Caki2 (cell line): ENCODE measurements at regions not wholly inside any gene's neighbourhood (a gene's known extent, or its start where the extent isn't known, plus 50 kb on each side); places are given as distances from the start of the nearest gene placed in this dataset.
"Not testable (repeated sequence)": the region's sequence is repeated elsewhere in the genome, so short reads cannot be mapped to it uniquely, and the experiment has no call there.

Experiments
- DNase-seq: peaks from one replicate; pipeline ENCODE4 v3.0.0-alpha.2; 2015; ENCODE audit warnings: low read depth
- in situ Hi-C: cut with HindIII; loops from 2 replicates; pipeline ENCODE4 v1.10.0; 2016; ENCODE audit warnings: low sequenced_read_pairs, low pct_unique_long_range_greater_than_20kb, mixed read lengths

DNA sequence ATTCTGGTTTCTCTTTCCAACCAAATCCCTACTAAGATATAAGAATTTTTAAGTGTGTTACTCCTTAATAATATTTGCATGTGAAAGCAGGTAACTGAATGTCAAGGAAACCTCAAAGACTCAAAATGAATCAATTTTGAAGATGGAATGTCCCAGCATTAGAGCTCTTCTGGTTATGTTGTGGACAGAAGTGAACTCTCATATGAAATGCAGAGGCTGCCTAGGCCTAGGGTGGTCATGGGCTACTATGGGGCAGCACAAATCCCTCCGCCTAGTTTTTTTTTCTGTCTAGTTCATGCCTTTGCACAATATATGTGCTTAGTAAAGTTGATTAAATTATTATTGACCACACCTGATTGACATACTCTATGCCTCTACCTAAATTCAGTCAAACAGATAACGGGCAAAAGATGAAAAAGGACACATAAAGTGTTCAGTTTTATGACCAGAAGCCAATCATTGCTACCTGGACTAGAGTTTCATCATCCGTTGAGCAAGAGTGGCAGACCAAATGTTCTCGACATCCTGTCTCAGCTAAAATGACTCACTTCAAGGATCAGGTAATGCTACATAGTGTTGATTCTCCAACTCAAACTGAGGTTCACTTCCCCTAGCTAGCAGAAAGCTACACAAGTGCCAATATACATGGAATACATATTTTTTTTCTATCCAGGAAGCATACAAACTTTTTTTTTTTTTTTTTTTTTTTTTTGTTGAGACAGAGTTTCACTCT lies 1211.4 kb downstream of the VRK1 start:
- no peak for DNase-seq
- in situ Hi-C loops: no loop called here

DNA sequence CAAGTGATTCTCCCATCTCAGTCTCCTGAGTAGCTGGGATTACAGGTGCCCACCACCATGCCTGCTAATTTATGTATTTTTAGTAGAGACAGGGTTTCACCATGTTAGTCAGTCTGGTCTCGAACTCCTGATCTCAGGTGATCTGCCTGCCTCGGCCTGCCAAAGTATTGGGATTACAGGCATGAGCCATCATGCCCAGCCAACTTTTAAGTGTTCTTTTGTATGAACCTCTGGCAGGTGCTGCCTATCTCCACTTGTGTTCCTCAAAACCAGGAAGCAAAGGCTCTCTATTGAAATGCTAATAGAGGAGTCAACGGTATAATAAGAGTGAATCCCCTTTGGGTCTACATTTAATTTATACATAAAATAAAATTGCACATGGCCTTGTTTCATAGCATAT lies 1212.0 kb downstream of the VRK1 start:
- in situ Hi-C loops, DNase-seq: not testable (repeated sequence)

DNA sequence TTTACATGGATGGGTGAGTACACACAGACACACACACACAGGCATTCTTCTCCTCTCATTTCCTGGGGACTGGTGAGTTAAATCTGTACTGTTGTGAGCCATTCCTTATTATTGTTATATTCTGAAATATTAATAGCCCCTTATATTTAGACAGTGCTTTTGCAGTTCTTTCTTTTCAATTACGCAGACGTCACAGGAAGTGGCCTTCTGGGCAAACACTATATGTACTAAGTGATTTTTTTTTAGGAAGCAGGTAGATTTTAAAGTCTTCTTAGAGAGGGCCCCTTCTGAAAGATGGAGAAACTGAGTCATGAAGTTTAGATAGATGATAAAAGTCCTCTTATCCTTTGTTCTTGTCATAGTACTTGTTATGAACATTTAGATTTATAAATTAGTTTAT lies 1213.6 kb downstream of the VRK1 start:
- no peak for DNase-seq
- in situ Hi-C loops: no loop called here

DNA sequence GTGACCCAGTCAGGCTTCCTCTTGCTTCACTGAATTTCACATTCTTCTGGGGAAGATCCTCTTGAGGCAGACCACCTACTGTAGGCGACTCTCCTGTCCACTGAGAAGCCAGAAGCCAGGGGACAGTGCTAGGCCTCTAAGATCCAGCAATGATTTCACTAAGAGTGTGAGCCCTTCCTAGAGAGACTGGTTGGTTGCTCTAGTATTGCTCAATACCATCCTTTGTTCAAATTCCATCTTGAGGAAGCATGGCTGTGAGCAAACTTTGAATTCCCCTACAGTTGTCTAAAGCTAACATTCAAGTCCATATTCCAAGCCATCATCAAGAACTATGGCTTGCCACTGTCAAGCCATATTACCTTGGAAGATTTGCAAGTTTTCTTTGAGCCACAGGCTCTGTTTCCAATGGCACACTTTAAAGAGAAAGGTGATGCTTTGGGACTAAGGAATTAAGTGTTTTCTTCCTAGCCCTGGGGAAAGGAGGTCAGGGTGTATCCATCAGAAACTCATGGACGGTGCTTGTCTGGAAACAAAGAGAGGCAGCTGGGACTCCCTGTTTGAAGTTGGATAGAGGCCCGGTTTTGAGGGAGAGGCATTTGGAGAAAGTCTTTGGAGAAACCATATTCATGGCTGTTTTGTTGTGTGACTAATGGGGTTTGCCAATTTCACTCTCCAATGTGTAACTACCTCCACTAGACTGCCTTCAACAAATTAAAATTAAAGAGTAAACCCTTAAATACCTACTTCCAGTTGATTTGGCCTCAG lies 1217.9 kb downstream of the VRK1 start:
- in situ Hi-C loops: no loop called here

DNA sequence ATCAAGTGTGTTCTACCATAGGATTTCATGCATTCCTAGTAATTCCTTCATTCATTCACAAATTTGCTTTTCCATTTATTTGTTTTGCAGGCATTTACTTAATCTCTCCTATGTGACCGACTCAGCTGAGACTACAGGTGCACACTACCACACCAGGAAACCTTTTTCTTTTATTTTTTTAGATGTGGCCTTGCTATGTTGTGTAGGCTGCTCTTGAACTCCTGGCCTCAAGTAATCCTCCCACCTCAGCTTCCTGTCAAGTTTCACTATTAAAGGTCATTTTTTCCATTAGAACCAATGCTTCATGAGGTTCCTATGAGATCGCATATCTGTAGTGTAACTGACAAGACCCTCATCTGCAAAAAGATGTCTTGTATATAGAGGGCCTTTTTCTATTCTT lies 1218.7 kb downstream of the VRK1 start:
- in situ Hi-C loops: no loop called here
- no peak for DNase-seq

More for the DNA sequence above, 1217.9 kb downstream of the VRK1 start:
- no peak for DNase-seq

DNA sequence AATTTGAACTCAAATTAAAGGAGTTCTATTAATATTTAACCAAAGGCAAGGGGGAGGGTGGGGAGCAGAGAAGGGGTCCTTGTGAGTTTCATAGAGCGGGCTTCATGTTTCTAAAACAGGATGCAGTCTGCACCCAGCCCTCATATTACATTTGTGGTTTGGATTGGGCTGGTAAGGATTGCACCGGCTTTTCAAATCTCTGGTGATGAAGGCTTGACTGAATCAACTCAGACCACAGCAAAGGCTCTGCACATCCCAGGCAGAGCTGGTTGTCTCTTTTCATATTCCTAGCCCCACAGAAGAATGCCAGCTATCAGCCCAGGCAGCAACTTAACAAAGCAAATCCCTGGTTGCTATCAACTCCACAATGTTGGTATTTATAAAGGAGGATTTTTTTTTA lies 1221.4 kb downstream of the VRK1 start:
- no peak for DNase-seq
- in situ Hi-C loops: no loop called here

DNA sequence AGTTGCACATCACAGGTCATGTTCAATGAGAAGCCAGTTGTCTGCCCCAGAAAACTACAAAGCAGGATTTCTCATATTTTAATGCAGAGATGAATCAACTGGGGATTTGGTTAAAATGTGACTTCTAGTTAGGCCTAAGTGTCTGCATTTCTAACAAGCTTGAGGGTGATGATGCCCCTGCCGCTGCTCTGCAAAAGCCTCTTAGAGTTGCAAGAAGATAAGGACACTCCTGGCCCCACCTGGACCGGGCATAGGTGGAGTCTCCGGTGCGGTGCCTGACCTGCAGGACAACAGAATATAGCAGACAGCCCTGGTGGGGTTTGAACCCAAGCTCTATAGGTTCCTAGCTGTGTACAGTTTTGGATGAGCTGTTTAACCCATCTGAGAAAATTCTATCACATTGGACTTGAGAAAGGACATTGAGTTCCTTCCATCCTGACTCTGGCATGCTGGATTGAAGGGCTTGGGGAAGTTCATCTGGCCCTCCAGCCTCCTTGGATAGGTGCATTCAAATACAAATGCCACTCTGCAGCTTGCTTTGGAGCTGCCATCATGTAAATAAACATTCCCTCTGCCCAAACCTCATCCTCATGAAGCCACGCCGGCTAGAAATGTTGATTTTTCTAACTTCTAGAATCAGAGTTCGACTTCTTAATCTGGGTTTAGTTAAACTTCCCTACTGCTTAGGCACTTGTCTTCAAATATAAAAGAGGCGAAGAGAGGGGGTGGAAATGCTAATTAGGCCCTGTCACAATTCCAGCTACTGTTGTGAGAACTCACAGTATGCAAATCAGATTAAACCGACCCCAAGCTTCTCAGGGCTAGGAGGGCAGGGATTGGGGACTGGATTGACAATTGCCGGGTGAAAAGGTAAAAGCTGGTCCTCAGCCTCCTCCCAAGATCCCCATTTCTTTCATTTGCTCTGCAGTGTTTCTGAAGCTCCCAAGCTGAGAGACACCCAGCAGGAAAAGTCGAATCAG lies 1225.6 kb downstream of the VRK1 start:
- no peak for DNase-seq

DNA sequence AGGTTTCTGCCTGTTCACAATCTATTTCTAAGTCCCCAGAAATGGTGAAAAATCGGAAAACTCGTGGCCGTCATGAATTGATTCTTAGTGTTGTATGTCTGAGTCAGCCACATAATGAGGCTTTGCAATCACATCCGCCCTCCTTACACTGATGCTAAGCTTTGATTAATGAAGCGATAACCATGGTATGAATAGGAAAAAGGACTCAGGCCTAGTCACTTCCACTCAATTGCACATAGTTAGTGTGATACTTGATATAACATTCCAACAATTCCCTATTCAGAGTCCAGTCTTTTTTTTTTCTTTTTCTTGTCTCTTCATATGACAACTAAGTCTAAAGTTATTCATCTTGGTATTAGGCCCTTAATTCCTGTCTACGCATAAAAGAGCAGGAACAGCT lies 1231.0 kb downstream of the VRK1 start:
- in situ Hi-C loops: no loop called here
- DNase-seq: no peak

More for the DNA sequence above, 1225.6 kb downstream of the VRK1 start:
- in situ Hi-C loops: no loop called here

DNA sequence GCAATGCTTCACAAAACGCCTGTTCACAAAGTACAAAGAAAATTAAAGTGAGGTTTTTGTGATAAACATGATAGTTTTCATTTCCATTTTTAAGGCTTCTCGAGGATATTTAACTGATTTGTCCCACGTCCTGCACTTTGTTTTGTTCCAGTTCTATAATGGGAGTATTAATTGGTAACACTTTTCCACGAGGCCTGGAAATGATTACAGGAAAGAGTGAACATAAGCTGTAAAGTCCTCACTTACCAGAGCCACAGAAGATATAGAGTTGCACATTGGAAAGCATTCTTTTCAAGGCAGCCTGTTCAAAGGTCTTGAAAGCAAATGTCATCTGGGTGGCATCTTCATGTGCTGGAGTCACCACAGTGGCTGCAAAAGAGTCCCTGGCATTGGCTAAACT lies 1236.6 kb downstream of the BCL11B start:
- in situ Hi-C loops: no loop called here
- no peak for DNase-seq

DNA sequence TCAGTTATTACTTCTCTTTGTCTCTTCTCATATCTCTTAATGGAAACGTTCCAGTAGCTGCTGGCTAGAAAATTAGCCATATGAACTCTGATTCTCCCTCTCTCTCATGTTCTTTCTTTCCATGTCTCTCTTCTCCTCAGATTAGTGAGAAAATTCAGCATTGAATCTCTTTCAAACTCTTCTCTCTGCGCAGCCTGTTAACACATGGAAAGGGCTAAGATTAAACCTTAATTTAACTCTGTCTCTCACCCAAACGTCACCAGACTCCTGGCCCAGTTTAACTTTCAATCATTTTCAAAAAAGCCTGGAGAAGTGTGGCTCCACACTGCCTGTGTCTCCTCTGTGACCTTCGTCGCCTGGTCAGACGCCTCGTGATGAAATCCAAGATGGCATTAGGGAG lies 1234.2 kb downstream of the BCL11B start:
- no peak for DNase-seq
- in situ Hi-C loops: no loop called here

DNA sequence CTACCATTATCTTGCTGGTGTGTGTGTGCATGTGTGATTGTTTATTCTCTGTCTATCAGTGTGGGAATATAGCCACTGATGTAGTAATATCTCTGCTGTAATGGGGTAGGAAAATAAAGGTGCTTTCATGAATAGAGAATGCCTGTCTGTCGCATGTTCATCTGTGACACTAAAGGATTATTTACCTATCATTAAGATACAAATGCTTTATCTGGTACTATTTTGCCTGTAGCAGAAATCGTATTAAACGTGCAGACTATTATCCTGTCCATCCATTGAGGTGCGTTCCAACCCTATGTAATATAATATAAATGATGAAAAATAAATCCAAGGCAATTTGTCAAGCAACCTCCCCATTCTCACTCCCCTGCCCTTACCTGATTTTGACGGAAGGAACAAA lies 1215.1 kb downstream of the BCL11B start:
- in situ Hi-C loops: no loop called here
- DNase-seq: no peak

DNA sequence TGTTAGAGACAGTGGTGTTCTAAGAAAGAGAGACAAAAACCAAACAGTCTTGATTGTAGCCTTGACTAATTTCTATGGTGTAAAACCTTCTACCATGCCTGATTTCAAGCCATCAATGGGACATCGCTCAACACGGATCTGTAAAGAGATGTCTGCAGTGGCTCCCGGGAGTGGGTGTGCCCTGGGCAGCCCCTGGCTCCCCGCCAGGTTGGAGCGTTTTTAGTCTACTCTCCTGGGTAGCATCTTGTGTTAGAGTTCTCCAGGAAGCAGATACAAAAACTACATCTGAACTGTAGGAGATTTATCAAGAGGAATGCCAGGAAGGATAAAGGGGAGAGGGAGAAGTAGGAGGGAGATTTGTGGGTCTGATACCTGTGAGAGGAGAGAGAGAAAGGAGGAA lies 1212.9 kb downstream of the BCL11B start:
- DNase-seq: no peak
- in situ Hi-C loops: no loop called here

DNA sequence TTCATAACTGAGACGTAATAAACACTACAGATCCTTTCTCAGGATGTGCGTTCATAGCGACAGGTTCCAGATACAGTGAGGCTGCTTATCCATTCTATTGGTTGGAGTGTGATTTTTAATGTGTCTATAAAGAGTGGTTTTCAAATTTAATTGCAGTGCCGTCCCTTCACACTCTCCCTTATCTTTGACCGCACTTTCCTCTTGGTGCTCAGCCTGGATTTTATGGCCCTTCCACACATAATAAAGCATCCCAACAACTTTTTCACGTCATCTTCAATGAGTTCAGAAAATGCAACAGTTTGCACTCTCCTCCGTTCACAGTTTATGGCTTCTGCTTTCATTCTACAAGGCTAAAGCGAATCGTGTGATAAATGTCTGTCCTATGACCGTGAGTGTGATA lies 1209.9 kb downstream of the BCL11B start:
- in situ Hi-C loops: no loop called here

DNA sequence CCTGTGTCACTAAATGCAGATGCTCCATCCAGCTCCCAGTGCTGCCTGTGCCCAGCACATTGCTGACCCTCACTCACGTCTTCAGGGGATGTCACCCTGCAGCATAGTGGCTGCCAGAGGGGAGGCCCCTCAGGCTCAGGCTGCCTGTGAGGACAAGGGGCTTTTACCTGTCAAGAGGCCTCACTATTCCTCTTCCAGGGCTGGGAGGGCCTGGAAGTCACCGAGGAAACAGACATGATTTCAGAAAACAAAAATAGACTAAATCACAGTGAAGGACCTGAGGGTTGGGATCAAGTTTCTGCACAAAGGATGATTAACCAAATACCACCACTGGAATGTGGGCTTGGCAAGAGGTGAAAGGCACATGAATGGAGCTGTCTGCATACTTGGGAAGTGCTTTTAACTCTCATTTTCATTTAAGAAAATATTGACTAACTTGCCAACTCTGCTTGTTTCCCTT lies 1202.3 kb downstream of the BCL11B start:
- in situ Hi-C loops: no loop called here
- DNase-seq: peak; percentile 84

More for the DNA sequence above, 1209.9 kb downstream of the BCL11B start:
- DNase-seq: no peak

DNA sequence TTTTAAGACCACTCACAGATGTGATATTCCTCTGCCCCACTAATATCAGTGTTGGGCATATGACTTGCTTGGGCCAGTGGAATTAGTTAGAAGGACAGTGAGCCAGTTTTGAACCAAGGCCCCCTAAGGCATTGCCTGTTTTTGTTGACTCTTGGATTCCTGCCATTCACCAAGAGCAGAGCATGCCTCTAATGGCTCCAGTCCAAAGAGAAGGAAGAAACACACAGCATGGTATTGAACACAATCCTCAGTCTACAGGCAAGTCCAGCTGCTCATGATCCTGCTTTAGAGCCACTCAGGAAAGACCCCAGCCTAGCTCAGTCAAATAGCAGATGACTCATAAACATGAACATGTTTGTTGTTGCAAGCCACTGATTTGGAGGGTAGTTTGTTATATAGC lies 1201.5 kb downstream of the BCL11B start:
- in situ Hi-C loops: no loop called here
- DNase-seq: no peak

DNA sequence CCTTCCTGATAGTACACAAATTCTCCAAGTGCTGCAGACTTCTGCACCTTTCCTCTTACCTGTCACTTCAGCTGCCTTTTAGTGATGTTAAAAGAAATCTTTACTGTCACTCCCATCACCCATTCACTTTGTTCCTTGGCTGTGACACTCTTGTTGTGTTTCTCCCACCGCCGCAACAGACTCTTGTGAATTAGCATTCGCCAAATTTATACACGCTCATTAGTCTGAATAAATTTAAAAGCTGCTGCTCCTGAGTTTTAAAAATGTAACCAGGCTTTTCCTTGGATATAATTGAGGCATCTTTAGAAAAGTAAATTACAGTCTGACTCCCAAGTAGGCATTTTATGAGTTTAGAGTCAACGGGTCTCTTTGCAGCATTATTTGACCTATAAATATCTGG lies 1197.9 kb downstream of the BCL11B start:
- DNase-seq: no peak
- in situ Hi-C loops: no loop called here

DNA sequence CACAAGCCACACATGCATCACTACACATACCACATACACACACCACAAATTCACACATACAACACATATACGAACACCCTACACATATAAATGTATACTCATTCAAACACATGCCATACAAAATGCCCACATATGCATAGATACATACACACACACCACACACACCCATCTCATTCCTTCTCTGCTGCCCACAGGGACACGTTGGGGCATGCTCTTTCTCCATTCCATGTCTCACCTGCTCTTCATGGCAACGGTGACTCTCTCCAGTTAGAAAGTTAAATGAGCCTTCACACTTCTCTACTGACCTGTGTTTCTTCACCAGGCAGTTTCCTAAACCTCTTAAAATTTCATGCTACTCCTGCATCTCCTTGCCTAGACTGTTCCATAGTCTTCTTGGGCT lies 1194.8 kb downstream of the BCL11B start:
- in situ Hi-C loops: no loop called here
- DNase-seq: no peak

DNA sequence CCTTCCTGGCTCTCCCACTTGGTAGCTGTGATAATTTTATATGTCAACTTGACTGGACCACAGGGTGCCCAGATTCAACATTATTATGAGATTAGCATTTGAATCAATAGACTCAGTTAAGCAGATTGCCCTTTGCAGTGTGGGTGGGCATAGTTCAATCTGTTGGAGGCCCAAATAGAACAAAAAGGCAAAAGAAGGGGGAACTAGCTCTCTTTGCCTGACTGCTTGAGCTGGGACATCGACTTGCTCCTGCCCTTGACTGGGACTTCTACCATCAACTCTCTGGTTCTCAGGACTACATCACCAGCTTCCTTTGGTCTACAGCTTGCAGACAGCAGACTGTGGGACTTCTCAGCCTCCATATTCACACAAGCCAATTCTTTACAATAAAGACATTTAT lies 1189.2 kb downstream of the BCL11B start:
- DNase-seq: no peak
- in situ Hi-C loops: no loop called here

DNA sequence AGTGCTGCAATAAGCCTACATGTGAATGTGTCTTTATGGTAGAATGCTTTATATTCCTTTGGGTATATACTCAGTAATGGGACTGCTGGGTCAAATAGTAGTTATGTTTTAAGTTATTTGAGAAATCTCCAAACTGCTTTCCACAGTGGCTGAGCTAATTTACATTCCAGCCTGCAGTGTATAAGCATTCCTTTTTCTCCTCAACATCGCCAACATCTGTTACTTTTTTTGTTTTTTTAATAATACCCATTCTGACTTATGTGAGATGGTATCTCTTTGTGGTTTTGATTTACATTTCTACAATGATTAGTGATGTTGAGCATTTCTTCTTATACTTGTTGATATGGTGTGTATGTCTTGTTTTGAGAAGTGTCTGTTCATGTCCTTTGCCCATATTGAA lies 1186.2 kb downstream of the BCL11B start:
- in situ Hi-C loops: no loop called here
- no peak for DNase-seq
